Endothelial cell of umbilical vein (primary cell): ENCODE measurements at regions not wholly inside any gene's neighbourhood (a gene's known extent, or its start where the extent isn't known, plus 50 kb on each side); places are given as distances from the start of the nearest gene placed in this dataset.

Experiments
- BruUV-seq: library from RNA; stranded (reverse); fragments of 400-500 nt; replicated peaks from 2 replicates; lab custom pipeline; 2021; lab: Mats Ljungman, UMichigan
- CTCF ChIA-PET: fragments of 300-600, 350-600 bp; sonication (Branson Sonifier 250); formaldehyde crosslinking; loops from one replicate; lab custom pipeline; 2021; ENCODE audit warnings: antibody characterized with exemption, inconsistent platforms; lab: Charles Lee
- POLR2A ChIA-PET: fragments of 300-600, 350-600 bp; sonication (Branson Sonifier 250); formaldehyde crosslinking; loops from one replicate; lab custom pipeline; 2021; ENCODE audit warnings: antibody characterized with exemption, inconsistent platforms; lab: Charles Lee
- DNase-seq: peaks from one replicate; pipeline ENCODE4 v3.0.0-alpha.2; 2011; ENCODE audit warnings: low read depth, low spot score
- FAIRE-seq: peaks from 2 replicates; lab custom pipeline; 2011; peaks lifted over from hg19 to GRCh38; lab: Jason Lieb, UNC
- H2AFZ ChIP-seq: 2 replicates; pipeline ENCODE4 v1.6.0; 2012; ENCODE audit warnings: low read depth, low read length, control low read depth, inconsistent platforms
- H3K27ac ChIP-seq: 2 replicates; pipeline ENCODE4 v1.5.1; 2011; ENCODE audit warnings: low read depth, mild to moderate bottlenecking, control low read depth, low read length, moderate library complexity; ENCODE audit not compliant: insufficient read depth
- H3K27me3 ChIP-seq, 2 experiments: 2 replicates each; pipeline versions ENCODE4 v1.6.0 to v1.6.1; 2011; ENCODE audit warnings: low read length in 2 of 2, mixed read lengths in 1 of 2; ENCODE audit not compliant: control insufficient read depth in 2 of 2, insufficient read depth in 2 of 2
- H3K36me3 ChIP-seq, 2 experiments: 2 replicates in 1 of 2; 3 replicates in 1 of 2; pipeline ENCODE4 v1.5.1; 2011; ENCODE audit warnings: low read length in 2 of 2, mild to moderate bottlenecking in 1 of 2, moderate library complexity in 1 of 2; ENCODE audit not compliant: control insufficient read depth in 2 of 2, insufficient read depth in 2 of 2; ENCODE audit errors: extremely low read depth in 1 of 2
- H3K4me1 ChIP-seq: 3 replicates; pipeline ENCODE4 v1.5.1; 2011; ENCODE audit warnings: mild to moderate bottlenecking, low read length; ENCODE audit not compliant: control insufficient read depth, insufficient read depth; ENCODE audit errors: extremely low read depth
- H3K4me2 ChIP-seq: 2 replicates; pipeline ENCODE4 v1.6.1; 2011; ENCODE audit warnings: low read length, control low read depth, mixed read lengths; ENCODE audit not compliant: insufficient read depth
- H3K4me3 ChIP-seq, 3 experiments: fragments of 200-600 bp in 1 of 3; sonication (generic), shearing (Covaris generic) in 1 of 3; replicated peaks in 1 of 3; 2 replicates each; pipeline ENCODE4 v1.5.1; 2011 to 2016; ENCODE audit warnings: control low read depth in 3 of 3, low read length in 3 of 3, mild to moderate bottlenecking in 2 of 3, inconsistent platforms in 1 of 3, low read depth in 1 of 3, moderate library complexity in 1 of 3; ENCODE audit not compliant: insufficient read depth in 1 of 3
- H3K79me2 ChIP-seq: 2 replicates; pipeline ENCODE4 v1.6.0; 2012; ENCODE audit warnings: low read length, inconsistent platforms; ENCODE audit not compliant: control insufficient read depth, insufficient read depth
- H3K9ac ChIP-seq: replicated peaks from 2 replicates; pipeline ENCODE3; 2011; ENCODE audit warnings: low read length, control low read depth; ENCODE audit not compliant: insufficient read depth; ENCODE audit errors: extremely low read depth
- H3K9me1 ChIP-seq: replicated peaks from 3 replicates; pipeline ENCODE4 v1.6.0; 2011; ENCODE audit warnings: mild to moderate bottlenecking, low read length; ENCODE audit not compliant: control insufficient read depth, insufficient read depth; ENCODE audit errors: extremely low read depth
- H3K9me3 ChIP-seq: replicated peaks from 2 replicates; pipeline ENCODE4 v1.5.1; 2012; ENCODE audit warnings: low read length, inconsistent platforms; ENCODE audit not compliant: control insufficient read depth, insufficient read depth
- H4K20me1 ChIP-seq: replicated peaks from 2 replicates; pipeline ENCODE3; 2011; ENCODE audit warnings: mild to moderate bottlenecking, low read length; ENCODE audit not compliant: control insufficient read depth, insufficient read depth; ENCODE audit errors: extremely low read depth
- CTCF ChIP-seq, 2 donors: IDR thresholded peaks; 1 replicate in 1 of 2; 2 replicates in 1 of 2; pipeline ENCODE4 v1.5.1; 2011; ENCODE audit warnings: low read length in 2 of 2, mild to moderate bottlenecking in 2 of 2, moderate library complexity in 2 of 2, control low read depth in 1 of 2, inconsistent platforms in 1 of 2, low read depth in 1 of 2; ENCODE audit not compliant: insufficient read depth in 1 of 2; ENCODE audit errors: extremely low read depth in 1 of 2
- EZH2 ChIP-seq: IDR thresholded peaks from 2 replicates; pipeline ENCODE4 v1.6.1; 2012; ENCODE audit warnings: borderline replicate concordance, low read depth, mild to moderate bottlenecking, moderate library complexity, low read length, inconsistent platforms; ENCODE audit not compliant: severe bottlenecking
- FOS ChIP-seq: IDR thresholded peaks from 2 replicates; pipeline ENCODE4 v1.6.1; 2011; ENCODE audit warnings: mild to moderate bottlenecking, low read length, moderate library complexity, borderline replicate concordance; ENCODE audit not compliant: insufficient read depth
- GATA2 ChIP-seq: IDR thresholded peaks from 2 replicates; pipeline ENCODE4 v1.7.0; 2011; ENCODE audit warnings: low read depth, mild to moderate bottlenecking, moderate library complexity, mixed read lengths, low read length; ENCODE audit not compliant: insufficient read length, insufficient read depth
- JUN ChIP-seq: IDR thresholded peaks from 2 replicates; pipeline ENCODE4 v1.6.1; 2011; ENCODE audit warnings: borderline replicate concordance, low read depth; ENCODE audit not compliant: insufficient read length, insufficient read depth
- MAX ChIP-seq: IDR thresholded peaks from 2 replicates; pipeline ENCODE4 v1.6.1; 2011; ENCODE audit not compliant: insufficient read depth, insufficient read length
- MYC ChIP-seq: IDR thresholded peaks from one replicate; pipeline ENCODE4 v1.6.1; 2011; ENCODE audit warnings: mild to moderate bottlenecking, low read depth, low read length
- POLR2A ChIP-seq: IDR thresholded peaks from 2 replicates; pipeline ENCODE4 v1.6.1; 2012; ENCODE audit warnings: low read depth, mild to moderate bottlenecking, control low read depth, low read length
- POLR2AphosphoS5 ChIP-seq: IDR thresholded peaks from 2 replicates; pipeline ENCODE4 v1.6.1; 2012; ENCODE audit warnings: low read depth, mild to moderate bottlenecking, control low read depth, low read length, moderate library complexity; ENCODE audit not compliant: insufficient read depth
- dilution Hi-C: fragments of 300-500 bp; cut with MboI; formaldehyde crosslinking; loops from one replicate; pipeline ENCODE4 v1.15.0; 2019; ENCODE audit warnings: low sequenced_read_pairs; ENCODE audit not compliant: extremely low pct_ligation_motif_present
- intact Hi-C: fragments of 100-400 bp; cut with micrococcal nuclease; formaldehyde crosslinking; loops from one replicate; pipeline ENCODE4 v1.10.0; 2022

DNA sequence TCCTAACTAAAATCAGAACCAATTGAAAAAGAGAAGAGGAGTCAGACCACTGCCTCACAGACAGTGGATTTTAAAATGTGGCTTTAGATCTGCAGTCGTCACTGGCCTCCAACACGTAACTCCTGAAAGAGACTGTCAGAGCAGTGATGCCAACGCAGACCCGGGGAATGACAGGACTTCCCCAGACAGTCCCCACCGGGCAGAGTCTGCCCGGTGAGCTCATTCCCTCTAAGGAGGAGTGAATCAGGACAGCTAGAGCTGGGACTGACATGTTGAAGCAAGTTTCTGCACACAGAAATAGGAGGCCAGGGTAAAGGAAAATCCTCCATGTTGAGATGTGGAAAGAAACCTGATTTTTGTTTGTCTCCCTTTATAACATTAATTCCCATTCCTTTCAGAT, 105.0 kb downstream of the TES start:
- Histone ChIP-seq H3K36me3 (peaks cover under 1 to 10% of the 10 kb centered on the region in 2 experiments), H3K9me3 (no peaks in the 10 kb centered on the region), H4K20me1 (peaks cover 2% of the 10 kb centered on the region), H3K27me3 (no peaks in the 10 kb centered on the region), H3K4me1 (peaks cover 56% of the 10 kb centered on the region), H3K27ac (peak overlapping the region; percentile 97), H3K79me2 (peaks cover 89% of the 10 kb centered on the region), H3K4me3 (no peak overlapping the region), H3K9me1 (no peaks in the 10 kb centered on the region), H3K4me2 (peak overlapping the region; percentile 90), H3K9ac (peak overlapping the region; percentile 88), H2AFZ (no peak overlapping the region)
- DNase-seq = peak; percentile 26
- FAIRE-seq = no peak
- no TSS peak for BruUV-seq
- intact Hi-C loops = loop anchor here (10.0 kb wide), 1 partner anchor 490 kb away; no protein-coding TSS in a partner anchor
- TF ChIP-seq FOS (no peak), POLR2A (no peak), EZH2 (no peak), MAX (no peak), MYC (no peak), POLR2AphosphoS5 (peak; percentile 19)
- ChIA-PET CTCF (interaction anchor here (0.6 to 1.7 kb wide), 6 partner anchors 9 to 274 kb away, joined by 3 to 6 read pairs (median 3); no protein-coding TSS in a partner anchor), POLR2A (interaction anchor here (0.6 to 0.7 kb wide), 2 partner anchors 27 to 81 kb away, joined by 3 to 6 read pairs; no protein-coding TSS in a partner anchor)
- dilution Hi-C loops = no loop called here

DNA sequence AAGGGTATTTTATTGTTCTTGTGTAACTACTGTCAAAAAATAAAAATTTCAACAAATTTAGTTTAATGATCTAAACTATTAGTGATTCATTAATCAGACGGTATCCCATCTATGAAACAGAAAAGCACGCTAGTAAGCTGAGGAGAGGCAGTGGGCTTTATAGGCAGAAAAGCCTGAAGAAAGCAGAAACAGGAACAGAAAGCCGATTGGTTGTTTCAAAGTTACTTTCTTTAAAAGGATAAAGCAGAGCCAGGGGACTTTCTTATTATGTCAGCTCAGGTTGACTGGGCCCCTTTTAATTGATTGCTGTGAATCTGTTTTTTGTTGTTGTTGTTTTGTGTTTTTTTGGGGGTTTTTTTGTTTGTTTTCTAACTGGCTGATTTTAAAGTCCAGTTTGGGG, 105.5 kb downstream of the TES start:
- intact Hi-C loops (loop anchor here (2.0 to 10.0 kb wide), 3 partner anchors 17 to 489 kb away; no protein-coding TSS in a partner anchor), dilution Hi-C loops (no loop called here)
- H4K20me1 ChIP-seq = peaks cover 2% of the 10 kb centered on the region
- FAIRE-seq = no peak
- H3K9ac ChIP-seq = peak overlapping the region; percentile 88
- H3K27me3 ChIP-seq = no peaks in the 10 kb centered on the region
- ChIA-PET CTCF (interaction anchor here (0.9 to 1.4 kb wide), 3 partner anchors 11 to 210 kb away, joined by 3 to 4 read pairs (median 3); no protein-coding TSS in a partner anchor), POLR2A (interaction anchor here (0.6 to 0.7 kb wide), 2 partner anchors 27 to 80 kb away, joined by 3 to 6 read pairs; no protein-coding TSS in a partner anchor)
- peaks cover 89% of the 10 kb centered on the region for H3K79me2 ChIP-seq
- H3K4me1 ChIP-seq = peaks cover 56% of the 10 kb centered on the region
- no peak overlapping the region for H2AFZ ChIP-seq
- H3K36me3 ChIP-seq = peaks cover 0 to 13% of the 10 kb centered on the region in 2 experiments
- H3K9me3 ChIP-seq = no peaks in the 10 kb centered on the region
- H3K27ac ChIP-seq = peak overlapping the region; percentile 97
- no peak for TF ChIP-seq MYC
- TF ChIP-seq CTCF (IDR thresholded peaks at IDR 0.05; ENCODE audit: extremely low read depth in 1 of 2, insufficient read depth in 1 of 2, low read depth in 1 of 2, low read length in 2 of 2) = no peak
- no peak for TF ChIP-seq JUN
- no peak for TF ChIP-seq GATA2
- TF ChIP-seq FOS = no peak
- TF ChIP-seq MAX = no peak
- no peak for TF ChIP-seq POLR2AphosphoS5
- no peak for TF ChIP-seq POLR2A
- TF ChIP-seq EZH2 = no peak
- BruUV-seq = TSS peak; percentile 41
- H3K9me1 ChIP-seq = no peaks in the 10 kb centered on the region
- H3K4me3 ChIP-seq = no peak overlapping the region
- peak overlapping the region; percentile 90 for H3K4me2 ChIP-seq
- DNase-seq = no peak
